B cell (primary cell): ENCODE measurements at regions not wholly inside any gene's neighbourhood (a gene's known extent, or its start where the extent isn't known, plus 50 kb on each side); places are given as distances from the start of the nearest gene placed in this dataset.

Source experiments
- ATAC-seq: fragments of 200-7000 bp; cut with Tn5 transposase; one replicate; pipeline ENCODE4 v1.10.0; 2021; ENCODE audit warnings: low read depth, mild to moderate bottlenecking, moderate number of reproducible peaks, moderate library complexity
- CTCF ChIA-PET: fragments of 350-600 bp; sonication (Branson Sonifier 250); formaldehyde crosslinking; loops from one replicate; lab custom pipeline; 2021; ENCODE audit warnings: antibody characterized with exemption, inconsistent platforms; lab: Charles Lee
- POLR2A ChIA-PET: fragments of 350-600 bp; sonication (Branson Sonifier 250); formaldehyde crosslinking; loops from one replicate; lab custom pipeline; 2021; ENCODE audit warnings: antibody characterized with exemption; lab: Charles Lee
- DNase-seq: peaks from one replicate; pipeline ENCODE4 v3.0.0; 2013
- H2AFZ ChIP-seq: 2 replicates; pipeline ENCODE4 v1.6.1; 2012; ENCODE audit warnings: mild to moderate bottlenecking, low read depth, low read length; ENCODE audit not compliant: insufficient read depth, poor library complexity, severe bottlenecking
- H3K27ac ChIP-seq, 2 donors: 1 replicate in 1 of 2; 2 replicates in 1 of 2; pipeline ENCODE4 v1.5.1; 2012 to 2013; ENCODE audit warnings: low read length in 2 of 2, mild to moderate bottlenecking in 2 of 2, moderate library complexity in 1 of 2
- H3K27me3 ChIP-seq, 4 experiments: fragments of 200-600 bp in 1 of 4; sonication (generic) in 1 of 4; replicated peaks in 1 of 4; 1 replicate in 2 of 4; 2 replicates in 2 of 4; pipeline versions ENCODE4 v1.6.1 to v1.7.0; 2013 to 2016; ENCODE audit warnings: low read length in 3 of 4, mild to moderate bottlenecking in 2 of 4, mixed read lengths in 1 of 4, moderate library complexity in 1 of 4; ENCODE audit not compliant: insufficient read depth in 4 of 4, control insufficient read depth in 3 of 4; ENCODE audit errors: control extremely low read depth in 1 of 4
- H3K36me3 ChIP-seq, 2 experiments: replicated peaks in 1 of 2; 1 replicate in 1 of 2; 2 replicates in 1 of 2; pipeline versions ENCODE4 v1.6.1 to v1.7.1; 2013; ENCODE audit warnings: low read length in 1 of 2; ENCODE audit not compliant: insufficient read depth in 2 of 2, control insufficient read depth in 1 of 2; ENCODE audit errors: control extremely low read depth in 1 of 2, extremely low read depth in 1 of 2
- H3K4me1 ChIP-seq, 2 donors: fragments of 200-600 bp in 1 of 2; sonication (generic) in 1 of 2; 1 replicate in 1 of 2; 2 replicates in 1 of 2; pipeline versions ENCODE4 v1.5.1 to v1.6.1; 2013 to 2017; ENCODE audit warnings: low read length in 2 of 2; ENCODE audit not compliant: control insufficient read depth in 2 of 2, insufficient read depth in 2 of 2
- H3K4me2 ChIP-seq: replicated peaks from 2 replicates; pipeline ENCODE3; 2012; ENCODE audit warnings: mild to moderate bottlenecking, low read depth, low read length; ENCODE audit not compliant: poor library complexity, severe bottlenecking
- H3K4me3 ChIP-seq, 5 experiments: fragments of 200-600 bp in 1 of 5; sonication (generic) in 1 of 5; 1 replicate in 3 of 5; 2 replicates in 2 of 5; pipeline versions ENCODE4 v1.5.1 to v1.7.0; 2011 to 2016; ENCODE audit warnings: low read length in 4 of 5, mild to moderate bottlenecking in 4 of 5, low read depth in 2 of 5, control low read depth in 1 of 5, moderate library complexity in 1 of 5; ENCODE audit not compliant: insufficient read depth in 1 of 5; ENCODE audit errors: control extremely low read depth in 1 of 5, extremely low read depth in 1 of 5
- H3K79me2 ChIP-seq: fragments of 200-600 bp; sonication (generic); one replicate; pipeline ENCODE4 v1.6.0; 2016; ENCODE audit warnings: low read length; ENCODE audit not compliant: control insufficient read depth, insufficient read depth
- H3K9ac ChIP-seq: fragments of 200-600 bp; sonication (generic); 2 replicates; pipeline ENCODE4 v1.6.1; 2017; ENCODE audit warnings: mild to moderate bottlenecking, low read length, moderate library complexity
- H3K9me3 ChIP-seq, 3 donors: one replicate each; pipeline versions ENCODE4 v1.6.1 to v1.7.1; 2013; ENCODE audit warnings: low read length in 2 of 3; ENCODE audit not compliant: control insufficient read depth in 2 of 3, insufficient read depth in 1 of 3; ENCODE audit errors: control extremely low read depth in 1 of 3
- H4K20me1 ChIP-seq: 2 replicates; pipeline ENCODE4 v1.6.0; 2012; ENCODE audit warnings: mild to moderate bottlenecking, low read length; ENCODE audit not compliant: insufficient read depth, control insufficient read depth, poor library complexity, severe bottlenecking
- H3K27ac Mint-ChIP-seq: one replicate; pipeline ENCODE4 v1.8.0; 2021; ENCODE audit warnings: mixed read lengths
- H3K27me3 Mint-ChIP-seq: one replicate; pipeline ENCODE4 v1.8.0; 2021; ENCODE audit warnings: mixed read lengths
- H3K4me1 Mint-ChIP-seq: one replicate; pipeline ENCODE4 v1.8.0; 2021; ENCODE audit warnings: mixed read lengths
- H3K4me3 Mint-ChIP-seq: one replicate; pipeline ENCODE4 v1.8.0; 2021; ENCODE audit warnings: mixed read lengths
- H3K9me3 Mint-ChIP-seq: one replicate; pipeline ENCODE4 v1.8.0; 2022; ENCODE audit warnings: mixed read lengths; ENCODE audit not compliant: insufficient read depth
- EZH2 ChIP-seq: IDR thresholded peaks from 2 replicates; pipeline ENCODE4 v1.6.1; 2012; ENCODE audit warnings: borderline replicate concordance, low read depth, mild to moderate bottlenecking, moderate library complexity, low read length; ENCODE audit not compliant: insufficient read depth, poor library complexity, severe bottlenecking
- WGBS: methylation state at CpG from one replicate; pipeline ENCODE4 v1.1.5; 2013; ENCODE audit warnings: missing lambda C conversion rate; ENCODE audit not compliant: insufficient coverage; 5-methylcytosine and 5-hydroxymethylcytosine counted together
- intact Hi-C: fragments of 100-400 bp; cut with micrococcal nuclease; formaldehyde crosslinking; loops from one replicate; pipeline ENCODE4 v1.10.0; 2022
- TF ChIP-seq, protein P1 (sequence below): fragments of 200-600 bp; IDR thresholded peaks from one replicate; pipeline ENCODE4 v1.8.0; 2022; ENCODE audit warnings: antibody characterized with exemption, mild to moderate bottlenecking

DNA sequence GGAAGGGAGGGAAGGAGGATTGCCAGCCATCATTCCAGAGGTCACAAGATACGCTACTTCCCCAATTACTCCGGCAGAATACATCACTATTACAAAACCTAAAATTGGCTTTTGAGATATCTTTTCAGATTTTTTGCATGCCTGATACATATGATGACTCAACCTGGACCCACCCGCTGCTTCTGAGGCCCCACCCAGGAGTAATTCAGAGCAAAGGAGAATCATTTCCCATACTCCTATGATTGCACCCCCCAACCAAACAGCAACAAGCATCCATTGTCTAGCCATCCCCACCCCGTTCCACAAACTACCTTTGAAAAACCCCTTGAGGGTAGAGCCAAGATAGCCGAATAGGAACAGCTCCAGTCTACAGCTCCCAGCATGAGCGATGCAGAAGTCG lies 163.5 kb upstream of the GJE1 start:
- intact Hi-C loops = no loop called here
- 98% methylated on average over 7 of the region's 7 CpGs for WGBS
- H3K4me1 Mint-ChIP-seq = no peaks in the 10 kb centered on the region
- Histone ChIP-seq H3K36me3 (no peaks in the 10 kb centered on the region), H3K4me3 (no peak overlapping the region), H3K9ac (no peak overlapping the region), H3K27ac (no peak overlapping the region), H4K20me1 (no peaks in the 10 kb centered on the region), H3K4me1 (no peaks in the 10 kb centered on the region), H2AFZ (no peak overlapping the region), H3K4me2 (no peak overlapping the region), H3K27me3 (no peaks in the 10 kb centered on the region), H3K9me3 (no peaks in the 10 kb centered on the region), H3K79me2 (no peaks in the 10 kb centered on the region)
- no peaks in the 10 kb centered on the region for H3K9me3 Mint-ChIP-seq
- ChIA-PET CTCF (no interaction called here), POLR2A (no interaction called here)
- DNase-seq (no peak), ATAC-seq (no peak)
- TF ChIP-seq, protein P1, sequence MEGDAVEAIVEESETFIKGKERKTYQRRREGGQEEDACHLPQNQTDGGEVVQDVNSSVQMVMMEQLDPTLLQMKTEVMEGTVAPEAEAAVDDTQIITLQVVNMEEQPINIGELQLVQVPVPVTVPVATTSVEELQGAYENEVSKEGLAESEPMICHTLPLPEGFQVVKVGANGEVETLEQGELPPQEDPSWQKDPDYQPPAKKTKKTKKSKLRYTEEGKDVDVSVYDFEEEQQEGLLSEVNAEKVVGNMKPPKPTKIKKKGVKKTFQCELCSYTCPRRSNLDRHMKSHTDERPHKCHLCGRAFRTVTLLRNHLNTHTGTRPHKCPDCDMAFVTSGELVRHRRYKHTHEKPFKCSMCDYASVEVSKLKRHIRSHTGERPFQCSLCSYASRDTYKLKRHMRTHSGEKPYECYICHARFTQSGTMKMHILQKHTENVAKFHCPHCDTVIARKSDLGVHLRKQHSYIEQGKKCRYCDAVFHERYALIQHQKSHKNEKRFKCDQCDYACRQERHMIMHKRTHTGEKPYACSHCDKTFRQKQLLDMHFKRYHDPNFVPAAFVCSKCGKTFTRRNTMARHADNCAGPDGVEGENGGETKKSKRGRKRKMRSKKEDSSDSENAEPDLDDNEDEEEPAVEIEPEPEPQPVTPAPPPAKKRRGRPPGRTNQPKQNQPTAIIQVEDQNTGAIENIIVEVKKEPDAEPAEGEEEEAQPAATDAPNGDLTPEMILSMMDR = no peak
- no peak for TF ChIP-seq EZH2
- H3K27me3 Mint-ChIP-seq = no peaks in the 10 kb centered on the region
- H3K4me3 Mint-ChIP-seq = no peak overlapping the region
- H3K27ac Mint-ChIP-seq = no peak overlapping the region

DNA sequence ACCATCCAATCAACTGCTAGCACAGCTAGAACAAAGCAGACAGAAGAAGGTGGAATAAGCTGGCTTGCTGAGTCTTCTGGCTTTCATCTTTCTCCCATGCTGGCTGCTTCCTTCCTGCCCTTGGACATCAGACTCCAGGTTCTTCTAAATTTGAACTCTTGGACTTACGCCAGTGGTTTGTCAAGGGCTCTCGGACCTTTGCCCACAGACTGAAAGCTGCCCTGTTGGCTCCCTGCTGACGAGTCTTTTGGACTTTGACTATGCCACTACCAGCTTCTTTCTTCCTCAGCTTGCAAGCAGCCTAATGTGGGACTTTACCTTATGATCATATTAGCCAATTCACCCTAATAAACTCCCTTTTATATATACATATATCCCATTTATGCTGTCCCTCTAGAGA lies 164.1 kb upstream of the GJE1 start:
- WGBS = 93% methylated on average over 3 of the region's 3 CpGs
- Histone ChIP-seq H3K4me1 (no peaks in the 10 kb centered on the region), H3K27me3 (no peaks in the 10 kb centered on the region), H3K4me3 (no peak overlapping the region), H2AFZ (no peak overlapping the region), H3K36me3 (no peaks in the 10 kb centered on the region), H3K9ac (no peak overlapping the region), H4K20me1 (no peaks in the 10 kb centered on the region), H3K4me2 (no peak overlapping the region), H3K79me2 (no peaks in the 10 kb centered on the region), H3K9me3 (no peaks in the 10 kb centered on the region), H3K27ac (no peak overlapping the region)
- TF ChIP-seq, protein P1 = no peak
- no peak for TF ChIP-seq EZH2
- ChIA-PET POLR2A (no interaction called here), CTCF (no interaction called here)
- intact Hi-C loops = no loop called here
- DNase-seq (no peak), ATAC-seq (no peak)
- Mint-ChIP-seq H3K27me3 (no peaks in the 10 kb centered on the region), H3K4me1 (no peaks in the 10 kb centered on the region), H3K9me3 (no peaks in the 10 kb centered on the region), H3K4me3 (no peak overlapping the region), H3K27ac (no peak overlapping the region)
